ENCODE measurements at regions not wholly inside any gene's neighbourhood (a gene's known extent, or its start where the extent isn't known, plus 50 kb on each side); places are given as distances from the start of the nearest gene placed in this dataset.
"Not testable (repeated sequence)": the region's sequence is repeated elsewhere in the genome, so short reads cannot be mapped to it uniquely, and the experiment has no call there.

DNA sequence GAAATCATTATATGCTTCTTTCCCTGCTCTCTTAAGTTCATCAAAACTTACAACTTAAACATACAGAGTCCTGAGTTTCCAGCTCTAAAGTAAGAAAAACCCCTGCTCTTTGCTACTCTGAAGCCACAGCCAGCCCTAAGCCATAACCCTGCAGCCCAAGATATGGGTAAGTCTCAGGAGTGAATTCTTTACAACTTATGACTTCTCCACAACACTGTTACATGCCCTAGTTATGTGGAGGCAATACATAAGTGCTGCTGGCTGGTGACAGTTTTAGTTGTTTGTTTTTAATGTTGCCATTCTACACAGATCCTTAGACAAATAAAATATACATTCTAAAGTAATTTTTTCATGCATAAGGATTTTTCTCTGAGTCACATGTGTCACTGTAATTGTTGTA, 100.2 kb downstream of the FBXO8 start:
- DNase-seq = no peak

DNA sequence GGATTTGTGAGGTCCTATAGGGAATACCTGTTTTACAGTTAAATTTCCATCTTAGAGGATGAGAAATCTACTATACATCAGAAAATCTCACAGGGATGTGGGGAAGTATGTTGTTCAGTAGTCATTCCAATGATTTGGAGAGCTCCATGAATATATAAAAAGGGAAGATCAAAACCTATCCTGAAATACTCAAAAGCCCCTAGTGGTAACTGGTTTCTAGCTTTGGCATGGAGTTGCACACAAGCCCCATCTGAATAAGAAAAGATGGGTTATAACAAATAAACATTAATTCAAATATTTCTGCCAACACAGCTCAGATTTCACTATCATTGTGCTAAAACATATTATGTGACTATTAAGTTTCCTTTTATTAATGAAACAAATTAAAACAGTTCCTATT, 101.6 kb downstream of the FBXO8 start:
- DNase-seq = no peak

DNA sequence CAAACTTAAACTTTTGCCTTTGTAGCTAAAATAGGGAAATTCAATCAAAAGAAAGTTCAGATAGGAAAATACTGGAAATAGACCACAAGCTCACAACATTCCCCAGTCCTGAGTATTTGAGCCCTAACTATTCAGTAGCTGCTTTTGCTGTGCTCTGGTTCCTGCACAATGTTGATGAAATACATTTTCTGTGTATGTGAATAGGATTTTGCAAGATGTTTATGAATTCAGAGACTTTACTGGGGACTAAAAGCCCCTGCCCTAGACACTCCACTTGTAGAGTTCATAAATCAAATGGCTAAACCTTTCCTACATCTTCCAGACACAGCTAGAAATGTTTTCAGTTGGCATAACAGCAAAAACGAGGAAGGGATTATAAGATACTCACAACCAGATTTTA, 105.9 kb downstream of the FBXO8 start:
- DNase-seq = no peak

DNA sequence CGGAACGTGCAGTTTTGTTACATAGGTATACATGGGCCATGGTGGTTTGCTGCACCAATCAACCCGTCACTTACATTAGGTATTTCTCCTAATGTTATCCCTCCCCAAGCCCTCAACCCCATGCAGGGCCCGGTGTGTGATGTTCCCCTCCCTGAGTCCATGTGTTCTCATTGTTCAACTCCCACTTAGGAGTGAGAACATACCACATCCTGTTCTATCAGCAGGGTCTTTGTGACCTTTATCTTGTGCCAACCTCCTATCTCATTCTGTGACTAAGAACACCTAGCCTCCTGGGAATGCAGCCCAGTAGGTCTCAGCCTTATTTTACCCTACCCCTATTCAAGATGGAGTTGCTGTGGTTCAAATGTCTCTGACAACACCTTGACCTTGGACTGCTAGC, 107.6 kb downstream of the FBXO8 start:
- not testable (repeated sequence) for DNase-seq

DNA sequence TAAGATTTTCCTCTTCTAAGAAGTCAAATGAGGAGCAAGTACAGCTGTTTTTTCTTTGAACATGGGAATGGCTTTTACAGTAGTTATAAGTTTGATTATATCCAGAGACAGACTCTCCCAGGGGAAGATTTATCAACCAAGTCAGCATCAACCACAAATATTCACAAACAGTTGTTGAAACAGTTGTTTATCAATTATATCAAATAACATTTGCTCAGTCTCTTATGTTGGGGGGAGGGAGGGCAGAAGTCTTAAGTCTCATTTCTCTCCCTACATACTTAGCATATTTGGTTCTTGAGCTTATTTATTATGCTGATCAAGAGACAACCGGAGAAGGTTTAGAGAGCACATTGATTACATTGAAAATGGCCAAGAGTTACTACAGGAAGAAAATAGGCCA, 110.1 kb downstream of the FBXO8 start:
- no peak for DNase-seq

DNA sequence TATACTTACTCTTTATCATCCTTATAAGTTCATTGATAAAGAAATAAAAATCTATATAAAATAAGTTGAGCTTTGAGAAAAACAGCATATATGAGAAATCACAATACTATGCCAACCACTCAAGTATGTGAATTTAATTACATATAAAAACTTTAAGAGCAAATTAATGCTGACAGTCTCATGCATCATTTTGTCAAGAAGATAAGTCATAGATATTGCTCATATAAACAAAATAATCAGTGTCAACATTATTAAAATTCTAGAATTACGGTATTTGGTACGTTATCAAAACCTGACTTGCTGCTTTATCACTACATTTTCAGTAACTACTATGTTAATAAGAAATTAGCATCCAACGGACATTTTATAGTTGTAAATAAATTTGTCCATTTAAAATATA, 111.2 kb downstream of the FBXO8 start:
- DNase-seq = no peak

DNA sequence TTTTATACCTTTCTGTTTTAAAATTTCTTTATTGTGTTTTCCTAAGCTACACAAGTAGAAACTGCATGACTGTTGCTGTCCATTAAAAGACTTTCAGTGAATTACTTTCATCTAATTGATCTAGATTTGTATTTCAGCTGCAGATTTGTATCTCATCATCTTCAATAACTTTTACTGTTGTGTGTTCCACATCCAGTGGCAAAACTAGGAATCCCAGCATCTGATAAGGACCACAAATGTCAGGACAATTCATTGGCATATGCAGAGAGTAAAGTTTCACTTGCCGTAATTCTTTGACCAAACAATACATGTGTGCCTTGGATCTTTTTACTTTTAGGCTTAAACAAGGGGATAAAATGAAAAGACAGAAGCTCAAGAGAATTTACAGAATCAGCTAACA, 112.6 kb downstream of the FBXO8 start:
- no peak for DNase-seq

DNA sequence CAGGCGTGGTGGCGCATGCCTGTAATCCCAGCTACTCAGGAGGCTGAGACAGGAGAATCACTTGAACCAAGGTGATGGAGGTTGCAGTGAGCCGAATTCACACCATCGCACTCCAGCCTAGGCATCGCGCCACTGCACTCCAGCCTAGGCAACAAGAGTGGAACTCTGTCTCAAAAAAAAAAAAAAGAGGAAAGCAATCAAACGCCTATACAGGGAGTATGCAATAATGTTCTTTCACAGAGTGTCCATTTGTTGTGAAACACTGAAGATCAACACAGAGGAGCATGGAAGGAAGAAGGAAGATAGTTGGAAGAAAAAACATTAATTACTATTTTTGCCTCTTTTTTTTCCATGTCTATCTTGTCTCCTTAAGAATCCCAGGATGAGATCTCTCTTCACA, 113.4 kb downstream of the FBXO8 start:
- DNase-seq = no peak

DNA sequence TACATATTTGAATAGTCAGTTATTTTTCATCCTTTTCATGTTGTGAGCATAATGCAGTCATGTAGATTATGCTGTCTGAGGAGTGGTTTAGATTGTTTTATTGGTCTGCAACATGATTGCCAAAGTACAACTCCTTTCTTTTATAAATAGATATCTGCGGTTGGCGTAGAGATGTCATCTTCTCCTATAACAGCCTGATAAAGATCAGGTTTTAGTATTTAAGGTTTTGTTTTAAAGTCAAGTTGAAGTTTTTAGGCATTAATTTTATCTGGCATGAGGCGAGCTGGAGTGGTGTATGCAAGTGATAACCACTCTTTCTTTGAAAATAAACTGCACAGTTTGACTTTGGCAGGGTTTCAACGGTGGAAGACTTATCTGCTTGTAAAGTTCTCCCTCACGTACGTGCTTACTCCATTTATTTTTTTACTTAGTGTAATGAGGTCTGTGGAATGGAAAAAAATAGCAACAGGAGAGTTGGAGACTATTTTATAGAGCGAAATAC, 126.3 kb downstream of the FBXO8 start:
- DNase-seq = no peak

DNA sequence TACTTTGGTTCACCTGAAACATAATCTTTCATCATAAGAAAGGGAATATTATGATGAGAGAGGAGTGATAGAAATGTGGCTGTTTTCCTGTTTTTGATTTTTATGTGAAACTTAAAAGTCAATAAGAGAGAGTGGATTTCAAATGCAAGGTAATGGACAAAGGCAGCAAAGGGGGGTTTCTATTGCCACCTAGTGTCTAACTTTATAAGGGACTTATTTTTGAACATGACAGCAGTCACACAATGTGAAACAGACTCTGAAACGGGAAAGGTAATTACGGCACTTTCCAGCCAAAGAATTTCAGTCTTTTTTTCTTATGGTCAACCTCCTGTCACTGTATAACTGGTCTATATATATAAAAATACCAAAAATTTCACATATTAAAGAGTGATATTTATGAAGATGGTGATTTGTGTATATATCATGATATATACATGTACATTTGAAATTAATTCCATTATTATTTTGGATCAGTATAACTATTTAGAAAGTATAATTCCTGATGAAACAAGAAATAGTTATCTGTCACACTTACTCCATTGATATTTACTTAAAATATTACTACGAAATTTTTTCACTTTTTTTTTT, 127.1 kb downstream of the FBXO8 start:
- no peak for DNase-seq

DNA sequence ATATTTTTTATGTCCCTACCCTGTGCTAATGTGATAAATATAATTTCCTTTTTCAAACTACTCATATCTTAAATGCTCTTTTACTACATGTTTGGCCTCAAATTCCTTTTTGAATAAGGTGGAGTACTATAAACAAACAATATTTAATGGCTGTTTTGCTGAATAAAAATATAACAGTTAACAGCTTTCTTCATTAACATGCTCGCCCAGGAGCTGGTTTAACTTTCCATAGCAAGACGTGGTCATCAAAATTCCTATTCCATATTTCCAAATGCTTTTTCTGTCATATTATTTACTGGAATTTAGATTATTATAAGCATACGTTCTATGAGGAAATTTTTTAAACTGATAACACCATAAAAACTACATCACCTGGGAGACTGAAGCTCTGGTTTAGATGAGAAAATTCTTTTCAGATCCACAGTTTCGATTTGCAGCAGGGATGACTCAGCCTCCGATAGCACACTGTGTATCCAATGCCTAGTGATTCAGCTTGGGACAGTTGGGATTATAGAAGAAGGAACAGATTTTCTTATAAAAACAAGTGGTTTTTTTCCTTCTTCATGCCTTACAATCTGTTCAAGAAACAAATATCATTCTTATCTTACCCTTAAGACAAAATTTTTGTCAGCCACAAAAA, 129.1 kb downstream of the FBXO8 start:
- no peak for DNase-seq

DNA sequence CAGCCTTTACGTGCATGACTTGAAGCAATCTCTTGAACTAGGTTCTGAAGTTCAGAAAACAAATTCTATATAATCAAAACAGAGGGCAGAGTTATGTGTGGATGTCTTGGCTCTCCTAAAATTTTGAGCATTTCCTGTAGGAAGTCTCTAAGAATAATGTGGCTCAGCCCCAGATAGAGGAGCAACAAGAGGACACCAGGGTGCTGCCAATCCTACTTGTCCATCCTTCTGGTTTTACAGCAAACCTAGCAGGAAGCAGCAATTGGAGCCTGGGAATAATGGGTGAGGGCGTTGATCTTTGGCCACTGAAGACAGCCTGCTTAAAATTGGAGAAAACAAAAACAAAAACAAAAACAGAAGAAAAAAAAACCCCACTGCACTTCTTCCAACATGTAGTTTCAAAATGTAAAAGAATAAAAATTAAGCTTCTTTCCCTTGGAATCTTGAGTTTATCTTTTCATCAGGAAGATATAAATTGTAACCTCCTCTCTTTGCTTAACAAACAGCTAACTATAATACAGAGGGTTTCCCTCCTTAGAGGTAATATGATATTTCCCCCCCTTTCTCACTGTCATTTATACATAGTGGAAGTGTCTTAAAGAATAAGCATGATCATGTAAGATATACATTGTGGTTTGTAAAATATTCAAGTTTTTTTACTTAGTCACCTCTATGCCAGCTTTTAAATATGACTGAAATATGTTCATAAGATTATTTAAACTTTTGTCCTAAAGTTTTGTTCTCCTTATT, 130.6 kb downstream of the FBXO8 start:
- DNase-seq = no peak

DNA sequence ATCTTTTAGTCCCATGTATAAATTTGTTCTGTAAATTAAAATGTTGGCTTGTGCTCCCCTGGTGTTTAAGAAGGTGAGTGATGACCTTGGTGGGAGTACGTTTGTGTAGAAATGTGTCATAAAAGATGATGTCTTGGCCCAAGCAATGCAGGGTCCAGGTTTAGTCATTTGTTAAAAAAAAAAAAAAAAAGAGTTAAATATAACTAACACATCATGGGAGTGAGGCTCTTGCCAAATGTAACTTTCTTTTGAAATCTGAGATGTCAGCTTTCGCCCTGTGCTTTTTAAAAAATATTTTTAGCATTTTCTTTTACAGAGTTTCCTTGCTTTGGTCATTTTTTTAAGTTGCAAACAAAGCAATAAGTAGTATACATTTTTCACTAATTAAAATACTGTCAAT, 135.6 kb downstream of the FBXO8 start:
- DNase-seq = no peak

DNA sequence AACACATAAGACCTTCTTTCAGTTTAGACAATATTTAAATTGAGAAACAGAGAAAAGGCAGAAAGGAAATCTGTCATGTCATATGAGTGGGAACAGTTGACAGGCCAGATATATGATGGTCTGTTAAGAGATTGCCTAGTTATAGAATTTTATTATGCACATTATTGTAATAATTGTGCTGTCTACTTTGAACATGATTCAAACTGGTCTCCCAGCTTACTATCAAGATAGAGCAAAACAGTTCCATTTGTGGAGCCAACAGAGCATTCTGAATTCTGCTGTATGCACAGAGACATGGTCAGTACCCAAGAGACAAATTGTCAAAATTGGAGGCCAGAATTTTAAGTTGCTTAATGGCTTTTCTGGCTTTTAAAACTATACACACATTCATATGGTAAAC, 139.4 kb downstream of the FBXO8 start:
- no peak for DNase-seq

DNA sequence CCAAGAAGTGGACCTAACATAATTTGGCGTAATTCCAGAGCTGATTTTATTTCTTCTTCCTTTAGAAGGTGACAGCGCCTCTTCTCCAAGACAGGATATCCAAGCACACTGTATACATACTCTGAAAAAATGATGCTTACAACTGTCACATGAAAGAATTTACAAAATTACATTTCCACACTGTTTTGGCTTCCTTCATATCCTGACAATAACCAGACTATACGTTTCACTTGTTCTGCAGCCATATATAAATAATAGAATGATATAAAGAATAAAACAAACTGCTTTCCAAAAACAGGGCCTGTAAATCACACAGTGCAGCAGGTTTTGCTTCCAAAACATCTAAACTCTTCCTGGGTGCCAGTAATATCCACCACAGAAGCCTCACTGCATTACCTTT, 141.6 kb downstream of the FBXO8 start:
- DNase-seq = no peak

DNA sequence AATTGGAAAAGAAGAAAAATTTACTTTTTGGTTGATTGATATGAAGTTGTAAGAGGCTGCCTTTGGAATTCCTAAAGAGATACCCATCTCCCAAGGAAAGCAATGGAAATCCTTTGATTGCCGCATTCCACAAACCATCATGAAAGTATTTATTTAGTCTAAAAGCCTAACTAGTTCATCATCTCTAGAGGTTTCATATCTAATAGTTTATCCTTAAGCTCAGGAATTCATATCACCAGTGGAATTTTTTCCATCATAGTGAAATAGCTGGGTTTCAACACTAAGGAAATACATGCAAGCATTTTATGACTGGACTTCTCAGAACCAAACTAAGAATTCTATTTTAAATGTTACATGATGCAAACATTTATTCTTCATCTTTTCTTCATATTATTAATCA, 144.9 kb downstream of the FBXO8 start:
- DNase-seq = no peak

DNA sequence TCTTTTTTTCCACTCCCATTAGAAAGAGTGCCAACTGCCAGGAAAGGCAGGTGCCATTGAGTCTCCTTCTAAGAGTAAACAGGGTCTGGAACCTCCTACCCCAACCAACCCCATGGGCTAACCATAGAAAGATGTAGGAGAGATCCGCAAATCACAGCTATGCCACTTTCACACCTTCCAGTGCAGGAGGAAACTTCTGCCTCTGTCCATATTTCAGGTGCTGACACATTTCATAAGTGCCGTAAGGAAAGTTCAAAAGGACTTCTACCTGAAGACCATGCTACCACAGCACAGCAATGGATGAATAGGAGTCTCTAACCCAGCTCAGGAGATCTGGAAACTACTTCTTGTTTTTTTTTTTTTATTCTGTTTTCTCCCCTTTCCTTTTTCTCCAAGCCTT, 145.8 kb downstream of the FBXO8 start:
- no peak for DNase-seq

DNA sequence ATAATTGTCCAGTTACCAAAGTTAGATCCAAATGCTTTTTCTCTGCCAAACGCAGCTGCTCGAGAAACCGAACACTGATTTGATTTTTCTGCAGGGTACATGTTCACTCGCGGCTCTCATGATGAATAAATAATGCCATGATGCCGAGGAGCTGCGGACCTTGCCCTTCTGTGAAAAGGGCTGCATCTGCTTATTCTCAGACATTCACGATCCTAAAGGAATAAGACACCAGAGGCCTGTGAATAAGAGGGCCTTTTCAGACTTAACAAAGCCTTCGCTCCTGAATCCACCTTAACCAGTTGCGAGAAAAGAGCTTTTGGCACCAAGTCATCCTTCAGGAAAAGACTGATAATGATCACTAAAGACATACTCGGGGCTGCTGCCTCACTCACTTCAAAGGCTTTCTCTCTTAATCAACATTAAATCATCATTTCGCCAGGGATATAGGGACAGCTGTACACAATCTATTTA, 147.5 kb downstream of the FBXO8 start:
- no peak for DNase-seq

DNA sequence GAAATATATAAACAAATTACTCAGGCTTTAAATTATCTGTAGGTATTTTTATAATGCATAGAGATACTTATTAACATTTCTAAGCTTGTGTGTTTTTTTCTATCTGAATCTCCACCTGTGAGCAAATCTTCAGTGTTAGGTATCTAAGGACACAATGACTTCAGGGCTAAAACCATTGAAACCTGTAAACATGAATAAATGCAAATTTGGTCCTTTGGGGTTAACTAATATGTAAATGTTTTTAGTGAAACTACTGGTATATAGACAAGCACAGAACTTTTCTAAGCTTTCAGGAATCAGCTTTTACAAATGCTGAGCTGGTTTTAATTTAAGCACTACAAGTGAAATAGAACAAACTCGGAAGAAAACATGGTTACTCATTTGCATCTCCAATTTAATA, 147.9 kb downstream of the FBXO8 start:
- DNase-seq = no peak

DNA sequence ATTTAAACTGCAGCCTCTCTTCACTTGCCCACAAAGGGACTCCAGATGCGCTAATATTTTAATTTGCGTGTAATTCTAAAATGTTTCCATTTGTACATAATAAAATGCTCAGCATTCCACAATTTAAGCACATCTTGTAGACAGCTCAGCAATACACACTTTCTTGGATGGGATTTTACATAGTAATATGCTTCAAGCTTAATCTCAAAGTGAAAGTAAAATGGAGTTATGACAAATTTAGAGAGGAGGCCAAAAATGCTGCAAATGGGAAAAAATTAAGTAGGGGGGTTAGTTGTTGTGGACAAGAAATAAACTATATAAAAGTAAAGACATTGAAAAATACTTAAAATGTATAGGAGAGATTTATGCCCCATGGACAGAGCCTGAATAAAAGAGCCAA, 149.1 kb downstream of the FBXO8 start:
- DNase-seq = no peak

DNA sequence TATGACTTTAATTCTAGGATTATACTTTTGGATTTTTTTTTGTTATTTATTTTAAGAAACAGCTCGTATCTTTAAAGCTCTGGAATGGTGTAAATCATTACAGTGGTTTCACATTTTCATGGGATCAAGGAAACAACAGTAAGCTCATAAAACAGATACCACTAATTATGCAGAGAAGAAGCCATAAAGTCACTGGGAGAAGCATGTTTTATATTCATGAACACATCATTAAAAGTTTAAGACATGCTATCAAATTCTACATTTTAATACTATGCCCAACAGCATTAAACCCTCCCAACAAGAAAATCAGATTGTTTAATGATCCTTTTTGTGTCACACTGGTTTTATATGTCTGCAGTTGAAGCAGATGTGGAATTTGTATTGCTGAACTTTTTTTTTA, 149.9 kb downstream of the FBXO8 start:
- DNase-seq = no peak

DNA sequence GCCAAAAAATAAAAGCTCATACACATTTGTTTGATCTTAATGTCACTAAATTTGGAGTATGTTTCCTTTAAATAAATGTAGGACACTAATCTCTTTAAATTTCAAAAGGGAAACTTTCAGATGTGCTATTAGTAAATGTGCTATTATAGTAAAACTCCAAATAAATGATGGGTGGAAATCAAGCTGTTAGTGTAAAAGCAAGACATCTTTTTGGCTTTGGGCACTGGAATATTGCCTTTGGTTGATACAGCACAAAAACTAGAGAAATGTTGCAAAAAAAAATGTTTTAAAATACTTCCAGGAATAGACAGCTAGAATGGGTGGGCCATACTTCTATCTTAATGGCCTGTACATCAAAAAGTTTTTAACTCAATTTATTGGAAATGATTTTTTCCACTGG, 151.6 kb downstream of the FBXO8 start:
- DNase-seq = no peak

DNA sequence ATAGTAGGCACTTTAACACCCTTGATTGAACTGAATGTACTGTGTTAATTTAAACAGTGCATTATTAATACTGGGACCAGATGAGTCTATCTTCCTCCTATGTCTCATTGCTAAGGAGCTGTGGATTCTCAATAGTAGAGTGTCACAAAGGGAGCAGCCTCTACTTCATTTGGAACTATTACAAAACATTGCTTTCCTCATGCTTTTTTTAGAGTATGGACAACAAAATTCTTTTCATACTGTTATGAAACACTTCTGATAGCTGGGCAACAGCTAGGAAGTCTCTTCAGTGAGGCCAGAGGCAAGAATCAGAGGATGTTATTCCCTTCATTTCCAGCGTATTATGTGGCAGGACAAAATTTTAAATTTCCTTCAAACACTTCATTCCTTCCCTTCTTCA, 160.8 kb downstream of the FBXO8 start:
- DNase-seq = no peak

Measured in right kidney (tissue), 1 donor.